ENCODE measurements at regions not wholly inside any gene's neighbourhood (a gene's known extent, or its start where the extent isn't known, plus 50 kb on each side); places are given as distances from the start of the nearest gene placed in this dataset.

- no peak for TF ChIP-seq CTCF (conservative IDR thresholded peaks at IDR 0.05)
- no peak overlapping the region for H3K27ac ChIP-seq
These were observed 120.2 kb upstream of the RASA1 start for GRCh38 chr5:87147441-87147840.

GRCh38 chr5:87150630-87151029 lies 117.1 kb upstream of the RASA1 start:
- no peak for TF ChIP-seq CTCF (conservative IDR thresholded peaks at IDR 0.05)
- H3K27ac ChIP-seq: no peak overlapping the region

- TF ChIP-seq CTCF (conservative IDR thresholded peaks at IDR 0.05): no peak
- H3K27ac ChIP-seq: no peak overlapping the region
These were observed 116.1 kb upstream of the RASA1 start for GRCh38 chr5:87151547-87151946.

GRCh38 chr5:87152886-87153285 lies 114.8 kb upstream of the RASA1 start:
- TF ChIP-seq CTCF (conservative IDR thresholded peaks at IDR 0.05): no peak
- no peak overlapping the region for H3K27ac ChIP-seq

GRCh38 chr5:87154191-87154590 lies 113.5 kb upstream of the RASA1 start:
- H3K27ac ChIP-seq: no peak overlapping the region
- TF ChIP-seq CTCF (conservative IDR thresholded peaks at IDR 0.05): no peak

GRCh38 chr5:87155106-87155505 lies 112.6 kb upstream of the RASA1 start:
- no peak for TF ChIP-seq CTCF (conservative IDR thresholded peaks at IDR 0.05)
- no peak overlapping the region for H3K27ac ChIP-seq

GRCh38 chr5:87156631-87157030 lies 111.1 kb upstream of the RASA1 start:
- no peak for TF ChIP-seq CTCF (conservative IDR thresholded peaks at IDR 0.05)
- no peak overlapping the region for H3K27ac ChIP-seq

- no peak overlapping the region for H3K27ac ChIP-seq
- no peak for TF ChIP-seq CTCF (conservative IDR thresholded peaks at IDR 0.05)
These were observed 103.3 kb upstream of the RASA1 start for GRCh38 chr5:87164409-87164808.

Data from VCaP (cell line).